HS-27A (cell line): ENCODE measurements at regions not wholly inside any gene's neighbourhood (a gene's known extent, or its start where the extent isn't known, plus 50 kb on each side); places are given as distances from the start of the nearest gene placed in this dataset.

Source experiments
- DNase-seq: peaks from one replicate; pipeline ENCODE4 v3.0.0-alpha.2; 2012; ENCODE audit warnings: low read depth, missing footprints

- DNase-seq = no peak
These were observed 67.9 kb upstream of the MACF1 start for GRCh38 chr1:39136638-39137037.

- no peak for DNase-seq
These were observed 64.7 kb upstream of the MACF1 start for GRCh38 chr1:39139723-39140360.

- DNase-seq = peak; percentile 76
These were observed 62.6 kb upstream of the MACF1 start for GRCh38 chr1:39141925-39142324.

DNA sequence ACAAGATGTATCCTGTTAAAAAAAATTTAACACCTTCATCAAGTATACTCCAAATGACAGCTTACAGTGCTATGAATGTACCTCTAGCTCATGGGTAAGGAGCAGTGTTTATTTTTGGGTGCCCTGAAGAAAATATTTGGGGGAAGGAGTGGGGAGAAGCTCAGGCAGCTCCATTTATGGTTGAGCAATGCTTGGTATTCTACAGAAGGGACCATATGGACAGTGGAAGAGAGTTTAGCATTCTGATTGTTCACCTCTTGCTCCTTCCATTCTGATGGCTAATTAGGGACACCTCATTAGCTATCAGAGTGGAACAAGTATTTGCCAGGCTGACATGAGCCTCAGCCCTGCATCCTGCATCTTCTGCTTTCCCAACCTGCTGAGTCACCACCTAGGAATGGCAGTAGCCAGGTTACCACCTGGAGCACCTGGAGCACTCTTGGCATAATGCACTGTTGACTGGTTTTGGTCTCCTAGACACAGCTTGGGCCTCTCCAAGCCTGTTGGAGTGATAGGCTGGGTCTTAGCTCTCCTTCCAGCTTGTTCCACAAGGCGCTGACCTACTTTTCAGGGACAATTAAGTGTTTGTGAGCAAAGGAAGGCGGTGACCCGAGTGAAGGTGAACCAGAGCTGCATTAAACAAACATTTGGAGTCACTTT lies 62.0 kb upstream of the MACF1 start:
- DNase-seq = no peak

- DNase-seq = no peak
These were observed 59.6 kb upstream of the MACF1 start for GRCh38 chr1:39144924-39145323.

DNA sequence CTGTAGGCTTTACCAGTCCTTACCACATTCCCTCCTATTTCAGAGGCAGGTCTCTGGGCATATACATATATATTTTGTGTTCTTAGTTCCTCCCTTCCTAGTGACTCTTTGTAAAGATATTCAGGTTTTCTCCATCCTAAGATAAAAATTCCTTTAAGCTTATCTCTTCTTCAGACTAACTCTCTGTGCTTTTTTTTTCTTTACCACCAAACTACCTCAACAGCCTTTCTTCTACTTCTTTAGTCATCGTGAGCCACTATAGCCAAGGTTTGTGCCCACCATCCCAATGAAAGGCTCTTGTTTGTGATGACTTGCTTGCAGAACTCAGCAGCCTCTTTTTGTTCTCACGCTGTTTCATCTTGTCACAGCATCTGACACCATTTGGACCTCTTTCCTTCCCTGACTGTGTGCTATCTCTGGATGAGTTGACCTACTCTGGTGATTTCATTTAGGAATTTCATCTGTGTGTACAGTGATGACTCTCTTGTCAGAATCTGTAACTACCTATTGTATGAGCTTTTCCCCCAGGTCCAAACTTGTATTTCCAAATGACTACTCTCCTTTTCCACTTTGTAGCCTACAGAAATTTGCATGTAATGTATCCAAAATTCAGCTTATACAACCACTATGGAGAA lies 59.0 kb upstream of the MACF1 start:
- no peak for DNase-seq

- no peak for DNase-seq
These were observed 57.8 kb upstream of the MACF1 start for GRCh38 chr1:39146681-39147080.

DNA sequence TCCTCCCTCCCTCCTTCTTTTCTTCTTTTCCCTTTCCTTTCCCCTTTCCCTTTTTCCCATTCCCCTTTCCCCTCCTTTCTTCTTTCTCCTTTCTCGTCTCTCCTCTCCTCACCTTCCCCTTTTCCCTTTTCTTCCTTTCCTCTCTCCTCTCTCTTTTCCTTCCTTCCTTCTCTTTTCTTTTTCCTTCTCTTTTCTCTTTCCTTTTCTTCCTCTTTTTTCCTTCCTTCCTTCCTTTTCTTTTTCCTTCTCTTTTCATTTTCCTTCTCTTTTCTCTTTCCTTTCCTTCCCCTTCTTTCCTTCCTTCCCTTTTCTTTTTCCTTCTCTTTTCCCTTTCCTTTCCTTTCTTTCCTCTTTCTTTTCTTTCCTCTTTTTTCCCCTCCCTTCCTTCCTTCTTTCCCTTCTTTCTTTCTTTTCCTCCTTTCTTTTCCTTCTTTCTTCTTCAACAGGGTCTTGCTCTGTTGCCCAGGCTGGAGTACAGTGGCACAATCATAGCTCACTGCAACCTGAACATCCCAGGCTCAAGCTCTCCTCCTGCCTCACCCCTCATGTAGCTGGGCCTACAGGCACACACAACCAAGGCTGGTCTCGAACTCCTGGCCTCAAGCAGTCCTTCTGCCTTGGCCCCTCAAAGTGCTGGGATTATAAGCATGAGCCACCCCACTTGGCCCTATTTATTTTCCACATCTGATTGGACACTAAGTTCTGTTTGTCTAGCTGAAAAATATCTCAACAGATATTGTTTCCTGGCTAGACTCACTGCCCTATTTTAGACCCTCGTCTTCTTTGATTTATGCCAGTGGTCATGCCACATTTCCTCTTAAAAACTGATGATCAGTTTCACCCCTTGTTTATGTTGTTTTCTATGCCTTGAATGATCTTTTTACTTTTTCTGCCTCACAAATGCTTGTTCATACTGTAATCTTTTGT lies 57.1 kb upstream of the MACF1 start:
- DNase-seq = no peak

GRCh38 chr1:39148942-39149341 lies 55.6 kb upstream of the MACF1 start:
- DNase-seq = no peak

- no peak for DNase-seq
These were observed 55.0 kb upstream of the MACF1 start for GRCh38 chr1:39149509-39149908.

GRCh38 chr1:39150779-39151178 lies 53.7 kb upstream of the MACF1 start:
- DNase-seq = no peak

GRCh38 chr1:39151267-39151666 lies 53.2 kb upstream of the MACF1 start:
- no peak for DNase-seq

DNA sequence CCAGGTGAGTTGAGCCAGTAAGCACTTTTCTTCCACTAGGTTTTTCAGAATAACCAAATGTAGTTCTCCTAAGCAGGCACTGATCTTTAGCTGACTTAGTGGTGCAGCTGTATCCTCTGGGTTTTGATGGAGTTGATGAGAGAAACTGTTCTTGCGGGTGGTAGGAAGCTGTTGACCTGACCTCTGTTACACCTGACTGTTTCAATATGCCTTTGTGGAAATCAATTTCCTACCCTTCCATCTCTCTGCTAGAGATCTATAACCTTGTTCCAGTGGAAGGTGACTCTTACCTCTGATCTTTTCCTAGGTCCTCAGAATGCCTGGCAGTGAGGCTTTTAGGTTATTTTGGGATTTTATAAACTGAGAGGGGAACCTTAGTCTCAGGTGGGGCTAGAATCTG lies 51.6 kb upstream of the MACF1 start:
- DNase-seq = no peak

GRCh38 chr1:39153684-39154083 lies 50.8 kb upstream of the MACF1 start:
- no peak for DNase-seq

GRCh38 chr1:39154553-39155421 lies 49.7 kb upstream of the MACF1 start:
- no peak for DNase-seq
